ENCODE measurements at regions not wholly inside any gene's neighbourhood (a gene's known extent, or its start where the extent isn't known, plus 50 kb on each side); places are given as distances from the start of the nearest gene placed in this dataset.

DNA sequence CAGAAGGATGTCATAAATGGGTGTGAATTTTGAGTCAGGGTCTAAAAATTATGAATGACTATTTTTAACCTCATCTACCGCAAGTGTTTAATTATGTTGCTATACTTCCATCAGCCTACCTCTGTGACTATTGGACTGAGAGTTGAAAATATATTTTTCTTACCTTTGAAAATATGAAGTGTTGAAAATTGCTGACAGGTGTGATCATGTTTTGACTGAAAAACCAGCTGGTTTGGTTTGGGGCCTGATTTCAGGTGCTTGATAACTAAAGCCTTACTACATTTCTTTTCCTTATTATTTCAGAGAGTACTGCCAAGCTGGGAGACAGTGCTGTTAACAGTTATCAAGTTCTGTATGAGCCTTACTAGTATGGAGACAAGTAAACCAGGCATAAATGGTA lies 107.2 kb upstream of the DUSP10 start:
- TF ChIP-seq CTCF (IDR thresholded peaks at IDR 0.05; ENCODE audit: low read length) (no peak), EZH2 (optimal IDR thresholded peaks at IDR 0.05; ENCODE audit: low read depth, low read length) (no peak)
